SU-DHL-6 (cell line): ENCODE measurements at regions not wholly inside any gene's neighbourhood (a gene's known extent, or its start where the extent isn't known, plus 50 kb on each side); places are given as distances from the start of the nearest gene placed in this dataset.

Experiments
- EZH2phosphoT487 ChIP-seq: fragments of 200-600 bp; sonication (generic), shearing (Covaris generic); conservative IDR thresholded peaks from 2 replicates; pipeline ENCODE4 v1.6.1; 2018; ENCODE audit warnings: mild to moderate bottlenecking, antibody characterized with exemption, low read length, moderate library complexity, mixed read lengths
- TF ChIP-seq, protein P1 (sequence below): fragments of 200-600 bp; sonication (generic); IDR thresholded peaks from one replicate; pipeline ENCODE4 v1.5.1; 2017; ENCODE audit warnings: antibody characterized with exemption, mild to moderate bottlenecking, low read length, moderate library complexity; ENCODE audit not compliant: insufficient read depth, poor library complexity, severe bottlenecking

DNA sequence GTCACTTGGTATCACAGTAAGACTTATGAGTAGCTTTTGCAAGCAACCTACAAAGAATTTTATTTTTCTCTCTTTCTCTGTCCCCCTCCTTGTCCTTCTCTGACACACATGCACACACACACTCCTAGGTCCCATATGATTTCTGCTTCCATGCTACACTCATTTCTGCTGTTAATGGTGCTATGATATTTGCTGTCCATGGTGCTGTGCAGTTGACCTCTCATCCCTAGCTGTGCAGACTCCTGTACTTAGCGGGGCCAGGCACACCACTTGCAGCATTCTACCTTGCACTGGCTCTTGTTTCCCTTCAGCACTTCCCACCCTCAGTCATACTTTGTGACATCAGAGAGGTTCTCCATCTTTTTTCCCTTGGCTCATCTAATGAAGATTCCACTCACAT, 158.9 kb upstream of the CNTNAP4 start:
- TF ChIP-seq, protein P1, sequence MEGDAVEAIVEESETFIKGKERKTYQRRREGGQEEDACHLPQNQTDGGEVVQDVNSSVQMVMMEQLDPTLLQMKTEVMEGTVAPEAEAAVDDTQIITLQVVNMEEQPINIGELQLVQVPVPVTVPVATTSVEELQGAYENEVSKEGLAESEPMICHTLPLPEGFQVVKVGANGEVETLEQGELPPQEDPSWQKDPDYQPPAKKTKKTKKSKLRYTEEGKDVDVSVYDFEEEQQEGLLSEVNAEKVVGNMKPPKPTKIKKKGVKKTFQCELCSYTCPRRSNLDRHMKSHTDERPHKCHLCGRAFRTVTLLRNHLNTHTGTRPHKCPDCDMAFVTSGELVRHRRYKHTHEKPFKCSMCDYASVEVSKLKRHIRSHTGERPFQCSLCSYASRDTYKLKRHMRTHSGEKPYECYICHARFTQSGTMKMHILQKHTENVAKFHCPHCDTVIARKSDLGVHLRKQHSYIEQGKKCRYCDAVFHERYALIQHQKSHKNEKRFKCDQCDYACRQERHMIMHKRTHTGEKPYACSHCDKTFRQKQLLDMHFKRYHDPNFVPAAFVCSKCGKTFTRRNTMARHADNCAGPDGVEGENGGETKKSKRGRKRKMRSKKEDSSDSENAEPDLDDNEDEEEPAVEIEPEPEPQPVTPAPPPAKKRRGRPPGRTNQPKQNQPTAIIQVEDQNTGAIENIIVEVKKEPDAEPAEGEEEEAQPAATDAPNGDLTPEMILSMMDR = no peak
- TF ChIP-seq EZH2phosphoT487 = no peak
